Neural progenitor cell (in vitro differentiated cells): ENCODE measurements at regions not wholly inside any gene's neighbourhood (a gene's known extent, or its start where the extent isn't known, plus 50 kb on each side); places are given as distances from the start of the nearest gene placed in this dataset.

Experiments
- DNase-seq: peaks from one replicate; pipeline ENCODE4 v3.0.0-alpha.2; 2016; ENCODE audit warnings: low spot score
- H2AFZ ChIP-seq: fragments of 200-600 bp; sonication (generic); replicated peaks from 2 replicates; pipeline ENCODE4 v1.6.1; 2016; ENCODE audit warnings: antibody characterized with exemption
- H3F3A ChIP-seq: fragments of 200-600 bp; sonication (generic); 2 replicates; pipeline ENCODE4 v1.6.1; 2016; ENCODE audit warnings: antibody characterized with exemption, low read depth
- H3K27ac ChIP-seq: fragments of 200-600 bp; sonication (generic); 2 replicates; pipeline ENCODE4 v1.5.1; 2016; ENCODE audit warnings: mild to moderate bottlenecking
- H3K27me3 ChIP-seq: fragments of 200-600 bp; sonication (generic); 2 replicates; pipeline ENCODE4 v1.6.1; 2016; ENCODE audit warnings: mild to moderate bottlenecking, moderate library complexity
- H3K36me3 ChIP-seq: fragments of 200-600 bp; sonication (generic); 2 replicates; pipeline ENCODE4 v1.5.1; 2016
- H3K4me1 ChIP-seq: fragments of 200-600 bp; sonication (generic); 2 replicates; pipeline ENCODE4 v1.6.1; 2016; ENCODE audit warnings: mixed run types
- H3K4me2 ChIP-seq: fragments of 200-600 bp; sonication (generic); 2 replicates; pipeline ENCODE4 v1.6.1; 2016
- H3K4me3 ChIP-seq: fragments of 200-600 bp; sonication (generic); 2 replicates; pipeline ENCODE4 v1.5.1; 2016
- H3K79me2 ChIP-seq: fragments of 200-600 bp; sonication (generic); 2 replicates; pipeline ENCODE4 v1.6.1; 2016; ENCODE audit warnings: low read depth
- H3K9ac ChIP-seq: fragments of 200-600 bp; sonication (generic); 2 replicates; pipeline ENCODE4 v1.6.1; 2016
- H3K9me3 ChIP-seq: fragments of 200-600 bp; sonication (generic); 2 replicates; pipeline ENCODE4 v1.5.1; 2016; ENCODE audit warnings: low read depth
- H4K20me1 ChIP-seq: fragments of 200-600 bp; sonication (generic); 2 replicates; pipeline ENCODE4 v1.6.1; 2016; ENCODE audit warnings: low read depth
- H3K27ac Mint-ChIP-seq: 3 replicates; pipeline ENCODE4 v1.8.0; 2021; ENCODE audit warnings: mixed read lengths
- H3K27me3 Mint-ChIP-seq: 2 replicates; pipeline ENCODE4 v1.8.0; 2022; ENCODE audit warnings: low read depth, mild to moderate bottlenecking, inconsistent platforms, moderate library complexity, mixed read lengths; ENCODE audit not compliant: insufficient read depth
- H3K36me3 Mint-ChIP-seq: 3 replicates; pipeline ENCODE4 v1.8.0; 2021; ENCODE audit warnings: mixed read lengths
- H3K4me1 Mint-ChIP-seq: 3 replicates; pipeline ENCODE4 v1.8.0; 2021; ENCODE audit warnings: mixed read lengths
- H3K4me3 Mint-ChIP-seq: 3 replicates; pipeline ENCODE4 v1.8.0; 2021; ENCODE audit warnings: mild to moderate bottlenecking, moderate library complexity, mixed read lengths
- H3K9me3 Mint-ChIP-seq: 3 replicates; pipeline ENCODE4 v1.8.0; 2020; ENCODE audit warnings: mixed read lengths
- EZH2 ChIP-seq: fragments of 200-600 bp; sonication (generic); IDR thresholded peaks from 2 replicates; pipeline ENCODE4 v1.6.1; 2017; ENCODE audit warnings: antibody characterized with exemption, mild to moderate bottlenecking, moderate library complexity
- EZH2phosphoT487 ChIP-seq: fragments of 200-600 bp; sonication (generic); IDR thresholded peaks from 2 replicates; pipeline ENCODE4 v1.6.1; 2017; ENCODE audit warnings: antibody characterized with exemption
- TF ChIP-seq, protein P1 (sequence below): fragments of 200-600 bp; sonication (generic); IDR thresholded peaks from 2 replicates; pipeline ENCODE4 v1.5.1; 2017; ENCODE audit warnings: antibody characterized with exemption, mild to moderate bottlenecking

- no peaks in the 10 kb centered on the region for H3K9me3 Mint-ChIP-seq
- H3K4me2 ChIP-seq: no peak overlapping the region
- H3K9ac ChIP-seq: no peak overlapping the region
- H3K27ac Mint-ChIP-seq: no peak overlapping the region
- H3K9me3 ChIP-seq: no peaks in the 10 kb centered on the region
- H3K27me3 ChIP-seq: no peaks in the 10 kb centered on the region
- no peaks in the 10 kb centered on the region for H3K4me1 ChIP-seq
- no peak for DNase-seq
- H2AFZ ChIP-seq: no peak overlapping the region
- no peaks in the 10 kb centered on the region for H3K36me3 ChIP-seq
- H3K27ac ChIP-seq: no peak overlapping the region
- no peaks in the 10 kb centered on the region for H4K20me1 ChIP-seq
- TF ChIP-seq EZH2 (no peak), EZH2phosphoT487 (no peak)
- TF ChIP-seq, protein P1, sequence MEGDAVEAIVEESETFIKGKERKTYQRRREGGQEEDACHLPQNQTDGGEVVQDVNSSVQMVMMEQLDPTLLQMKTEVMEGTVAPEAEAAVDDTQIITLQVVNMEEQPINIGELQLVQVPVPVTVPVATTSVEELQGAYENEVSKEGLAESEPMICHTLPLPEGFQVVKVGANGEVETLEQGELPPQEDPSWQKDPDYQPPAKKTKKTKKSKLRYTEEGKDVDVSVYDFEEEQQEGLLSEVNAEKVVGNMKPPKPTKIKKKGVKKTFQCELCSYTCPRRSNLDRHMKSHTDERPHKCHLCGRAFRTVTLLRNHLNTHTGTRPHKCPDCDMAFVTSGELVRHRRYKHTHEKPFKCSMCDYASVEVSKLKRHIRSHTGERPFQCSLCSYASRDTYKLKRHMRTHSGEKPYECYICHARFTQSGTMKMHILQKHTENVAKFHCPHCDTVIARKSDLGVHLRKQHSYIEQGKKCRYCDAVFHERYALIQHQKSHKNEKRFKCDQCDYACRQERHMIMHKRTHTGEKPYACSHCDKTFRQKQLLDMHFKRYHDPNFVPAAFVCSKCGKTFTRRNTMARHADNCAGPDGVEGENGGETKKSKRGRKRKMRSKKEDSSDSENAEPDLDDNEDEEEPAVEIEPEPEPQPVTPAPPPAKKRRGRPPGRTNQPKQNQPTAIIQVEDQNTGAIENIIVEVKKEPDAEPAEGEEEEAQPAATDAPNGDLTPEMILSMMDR: no peak
- no peak overlapping the region for H3K4me3 Mint-ChIP-seq
- no peaks in the 10 kb centered on the region for H3K79me2 ChIP-seq
- no peaks in the 10 kb centered on the region for H3F3A ChIP-seq
- H3K4me1 Mint-ChIP-seq: no peaks in the 10 kb centered on the region
- no peaks in the 10 kb centered on the region for H3K27me3 Mint-ChIP-seq
- H3K36me3 Mint-ChIP-seq: no peaks in the 10 kb centered on the region
- no peak overlapping the region for H3K4me3 ChIP-seq
Observed at GRCh38 chr1:207240325-207241101, 81.0 kb upstream of the CD55 start.

GRCh38 chr1:207241164-207241934, 80.1 kb upstream of the CD55 start:
- no peaks in the 10 kb centered on the region for H3K9me3 ChIP-seq
- H2AFZ ChIP-seq: no peak overlapping the region
- no peaks in the 10 kb centered on the region for H3K27me3 ChIP-seq
- H3K79me2 ChIP-seq: no peaks in the 10 kb centered on the region
- DNase-seq: no peak
- Mint-ChIP-seq H3K4me3 (no peak overlapping the region), H3K36me3 (no peaks in the 10 kb centered on the region), H3K27me3 (no peaks in the 10 kb centered on the region), H3K9me3 (no peaks in the 10 kb centered on the region), H3K4me1 (no peaks in the 10 kb centered on the region), H3K27ac (peak overlapping the region; percentile 47)
- H3K36me3 ChIP-seq: no peaks in the 10 kb centered on the region
- H3K4me3 ChIP-seq: no peak overlapping the region
- H3K4me1 ChIP-seq: no peaks in the 10 kb centered on the region
- H3F3A ChIP-seq: no peaks in the 10 kb centered on the region
- H3K4me2 ChIP-seq: no peak overlapping the region
- TF ChIP-seq, protein P1: no peak
- TF ChIP-seq EZH2phosphoT487 (no peak), EZH2 (no peak)
- H4K20me1 ChIP-seq: no peaks in the 10 kb centered on the region
- H3K9ac ChIP-seq: no peak overlapping the region
- no peak overlapping the region for H3K27ac ChIP-seq

GRCh38 chr1:207243442-207244408, 77.8 kb upstream of the CD55 start:
- Histone ChIP-seq H3K9ac (no peak overlapping the region), H3F3A (no peaks in the 10 kb centered on the region), H4K20me1 (no peaks in the 10 kb centered on the region), H3K4me2 (no peak overlapping the region), H3K36me3 (no peaks in the 10 kb centered on the region), H3K27ac (no peak overlapping the region), H3K4me1 (no peaks in the 10 kb centered on the region), H3K4me3 (no peak overlapping the region), H3K79me2 (no peaks in the 10 kb centered on the region), H3K9me3 (no peaks in the 10 kb centered on the region), H2AFZ (no peak overlapping the region), H3K27me3 (no peaks in the 10 kb centered on the region)
- H3K27me3 Mint-ChIP-seq: no peaks in the 10 kb centered on the region
- no peaks in the 10 kb centered on the region for H3K36me3 Mint-ChIP-seq
- no peak for DNase-seq
- no peaks in the 10 kb centered on the region for H3K4me1 Mint-ChIP-seq
- no peak for TF ChIP-seq EZH2
- TF ChIP-seq, protein P1: no peak
- no peak for TF ChIP-seq EZH2phosphoT487
- no peak overlapping the region for H3K27ac Mint-ChIP-seq
- H3K4me3 Mint-ChIP-seq: no peak overlapping the region
- H3K9me3 Mint-ChIP-seq: no peaks in the 10 kb centered on the region
